ENCODE measurements at regions not wholly inside any gene's neighbourhood (a gene's known extent, or its start where the extent isn't known, plus 50 kb on each side); places are given as distances from the start of the nearest gene placed in this dataset.
A peak's percentile ranks its signal among the peaks of the same experiment; 100 is the strongest.
"Not testable (repeated sequence)": the region's sequence is repeated elsewhere in the genome, so short reads cannot be mapped to it uniquely, and the experiment has no call there.

DNA sequence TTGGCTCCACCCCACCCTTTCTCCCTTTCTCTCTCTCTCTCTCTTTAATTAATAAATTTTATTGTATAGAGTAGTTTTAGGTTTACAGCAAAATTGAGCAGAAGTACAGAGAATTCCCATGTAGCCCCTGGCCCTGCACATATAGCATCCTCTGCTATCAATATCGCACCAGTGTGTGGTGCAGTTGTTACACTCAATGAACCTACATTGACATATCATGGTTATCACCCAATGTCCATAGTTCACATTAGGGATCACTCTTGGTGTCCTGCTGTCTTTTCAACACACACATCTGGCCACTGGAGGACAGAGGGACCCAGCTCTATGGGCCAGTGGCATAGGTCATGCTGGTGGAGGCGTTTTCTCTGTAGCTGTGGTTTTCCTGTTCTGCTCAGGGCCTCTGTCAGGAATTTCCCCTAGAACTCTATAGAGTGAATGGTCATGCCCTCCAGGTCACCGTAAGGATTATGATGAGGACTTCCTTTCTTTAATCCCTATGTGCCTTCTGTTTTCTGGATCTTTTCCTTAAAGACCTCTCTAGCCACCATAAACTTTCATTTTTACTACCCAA is 98.2 kb upstream of the NAV2 start (continued):
- TF ChIP-seq FOXM1 (IDR thresholded peaks at IDR 0.05; ENCODE audit: low read depth) = no peak
- TF ChIP-seq FOXM1 (CRISPR knock-in tag; IDR thresholded peaks at IDR 0.05; ENCODE audit: low read depth) = no peak

DNA sequence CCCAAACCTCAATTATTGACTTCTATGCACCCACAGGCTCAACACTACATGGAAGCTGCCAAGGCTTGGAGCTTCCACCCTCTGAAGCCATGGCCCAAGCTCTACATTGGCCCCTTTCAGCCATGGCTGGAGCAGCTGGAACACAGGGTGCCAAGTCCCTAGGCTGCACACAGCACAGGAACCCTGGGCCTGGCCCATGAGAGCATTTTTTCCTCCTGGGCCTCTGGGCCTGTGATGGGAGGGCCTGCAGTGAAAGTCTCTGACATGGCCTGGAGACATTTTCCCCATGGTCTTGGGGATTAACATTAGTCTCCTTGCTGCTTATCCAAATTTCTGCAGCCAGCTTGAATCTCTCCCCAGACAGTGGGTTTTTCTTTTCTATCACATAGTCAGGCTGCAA is 100.6 kb upstream of the NAV2 start:
- H4K20me1 ChIP-seq (replicated peaks; ENCODE audit: control insufficient read depth, insufficient read depth, low read length); H3K9me1 ChIP-seq (ENCODE audit: control insufficient read depth, insufficient read depth, low read length); H3K36me3 ChIP-seq (ENCODE audit: control insufficient read depth, insufficient read depth, low read length); H3K9me3 ChIP-seq (replicated peaks; ENCODE audit: control insufficient read depth, insufficient read depth, low read depth, low read length); H3K4me1 ChIP-seq (replicated peaks in 1 of 2; ENCODE audit: control insufficient read depth in 2 of 2, insufficient read depth in 2 of 2, low read length in 2 of 2); H3K4me3 ChIP-seq; H3K27me3 ChIP-seq (ENCODE audit: control insufficient read depth in 2 of 2, insufficient read depth in 2 of 2, low read length in 2 of 2); intact Hi-C loops (cut with micrococcal nuclease); ATAC-seq; H3K9ac ChIP-seq (ENCODE audit: insufficient read depth in 1 of 2, low read depth in 2 of 2, low read length in 2 of 2); FAIRE-seq; H2AFZ ChIP-seq (ENCODE audit: low read depth, low read length); in situ Hi-C loops (cut with MboI); DNase-seq (ENCODE audit: extremely low read depth in 1 of 4, low spot score in 3 of 4); CTCF ChIA-PET (ENCODE audit: low intra/inter-chr PET ratio); H3K27ac ChIP-seq (ENCODE audit: extremely low read depth, low read depth, low read length); H3K79me2 ChIP-seq (ENCODE audit: control insufficient read depth, insufficient read depth, low read length); BruUV-seq (replicated peaks); H3K4me2 ChIP-seq (ENCODE audit: insufficient read depth, low read length): not testable (repeated sequence)
- peak; percentile 58 for TF ChIP-seq ZFP36 (IDR thresholded peaks at IDR 0.05; ENCODE audit: low read depth, low read length, partially characterized antibody)
- POLR2A ChIA-PET = interaction anchor here (0.6 kb wide), 1 partner anchor 44 kb away, joined by 4 read pairs; no protein-coding TSS in a partner anchor

DNA sequence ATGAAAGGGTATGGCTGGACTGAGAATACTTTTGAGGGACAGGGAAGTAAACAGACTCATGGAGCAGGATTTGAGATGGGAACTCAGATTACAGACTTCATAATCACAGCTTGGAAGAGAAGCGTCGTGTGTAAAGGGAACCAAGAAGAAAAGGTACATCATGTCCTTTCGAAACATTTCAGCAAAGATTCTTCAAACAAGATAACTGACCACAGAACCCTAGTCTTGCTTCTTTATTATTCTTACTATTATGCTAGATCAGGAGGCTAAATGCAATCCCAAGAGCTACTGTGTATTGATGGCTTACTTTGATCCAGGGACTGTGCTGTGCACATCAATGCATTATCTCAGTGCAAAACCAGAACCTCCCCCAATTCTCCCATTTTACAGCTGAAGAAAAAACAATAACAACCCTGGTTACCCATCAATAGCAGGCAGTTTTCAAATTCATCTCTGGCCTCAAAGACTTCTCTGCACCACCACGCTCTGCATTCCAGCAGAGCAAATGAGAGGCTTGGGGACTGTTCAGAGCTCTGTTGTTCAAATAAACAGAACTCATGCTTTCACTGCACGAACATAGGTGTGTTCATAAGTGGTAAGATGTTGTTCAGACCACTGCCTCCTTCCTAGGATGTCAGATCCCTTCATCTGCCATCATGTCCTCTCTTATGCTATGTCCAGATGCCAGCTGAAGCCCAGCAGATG is 104.8 kb upstream of the NAV2 start:
- 2% methylated on average over 5 of the region's 5 CpGs for WGBS (ENCODE audit: insufficient coverage, low coverage, missing lambda C conversion rate)
- Histone ChIP-seq H3K27me3 (ENCODE audit: control insufficient read depth in 2 of 2, insufficient read depth in 2 of 2, low read length in 2 of 2) (no peaks in the 10 kb centered on the region), H3K4me2 (ENCODE audit: insufficient read depth, low read length) (no peak overlapping the region), H3K27ac (ENCODE audit: extremely low read depth, low read depth, low read length) (no peak overlapping the region), H3K9me3 (replicated peaks; ENCODE audit: control insufficient read depth, insufficient read depth, low read depth, low read length) (no peaks in the 10 kb centered on the region), H3K36me3 (ENCODE audit: control insufficient read depth, insufficient read depth, low read length) (no peaks in the 10 kb centered on the region), H3K9me1 (ENCODE audit: control insufficient read depth, insufficient read depth, low read length) (no peaks in the 10 kb centered on the region), H3K4me1 (replicated peaks in 1 of 2; ENCODE audit: control insufficient read depth in 2 of 2, insufficient read depth in 2 of 2, low read length in 2 of 2) (no peaks in the 10 kb centered on the region), H2AFZ (ENCODE audit: low read depth, low read length) (no peak overlapping the region), H4K20me1 (replicated peaks; ENCODE audit: control insufficient read depth, insufficient read depth, low read length) (no peaks in the 10 kb centered on the region), H3K4me3 (no peak overlapping the region), H3K9ac (ENCODE audit: insufficient read depth in 1 of 2, low read depth in 2 of 2, low read length in 2 of 2) (no peak overlapping the region), H3K79me2 (ENCODE audit: control insufficient read depth, insufficient read depth, low read length) (no peaks in the 10 kb centered on the region)
- POLR2A ChIA-PET = no interaction called here
- CTCF ChIA-PET (ENCODE audit: low intra/inter-chr PET ratio) = no interaction called here
- FAIRE-seq = no peak
- in situ Hi-C loops (cut with MboI) = no loop called here
- no peak for ATAC-seq
- intact Hi-C loops (cut with micrococcal nuclease) = no loop called here
- DNase-seq (ENCODE audit: extremely low read depth in 1 of 4, low spot score in 3 of 4) = no peak
- BruUV-seq (replicated peaks) = no TSS peak
- no peak for TF ChIP-seq ZNF384 (IDR thresholded peaks at IDR 0.05; ENCODE audit: low read depth, low read length)
- TF ChIP-seq, protein P1, sequence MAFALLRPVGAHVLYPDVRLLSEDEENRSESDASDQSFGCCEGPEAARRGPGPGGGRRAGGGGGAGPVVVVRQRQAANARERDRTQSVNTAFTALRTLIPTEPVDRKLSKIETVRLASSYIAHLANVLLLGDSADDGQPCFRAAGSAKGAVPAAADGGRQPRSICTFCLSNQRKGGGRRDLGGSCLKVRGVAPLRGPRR (CRISPR knock-in tag; IDR thresholded peaks at IDR 0.05) = no peak
- TF ChIP-seq, protein P2, sequence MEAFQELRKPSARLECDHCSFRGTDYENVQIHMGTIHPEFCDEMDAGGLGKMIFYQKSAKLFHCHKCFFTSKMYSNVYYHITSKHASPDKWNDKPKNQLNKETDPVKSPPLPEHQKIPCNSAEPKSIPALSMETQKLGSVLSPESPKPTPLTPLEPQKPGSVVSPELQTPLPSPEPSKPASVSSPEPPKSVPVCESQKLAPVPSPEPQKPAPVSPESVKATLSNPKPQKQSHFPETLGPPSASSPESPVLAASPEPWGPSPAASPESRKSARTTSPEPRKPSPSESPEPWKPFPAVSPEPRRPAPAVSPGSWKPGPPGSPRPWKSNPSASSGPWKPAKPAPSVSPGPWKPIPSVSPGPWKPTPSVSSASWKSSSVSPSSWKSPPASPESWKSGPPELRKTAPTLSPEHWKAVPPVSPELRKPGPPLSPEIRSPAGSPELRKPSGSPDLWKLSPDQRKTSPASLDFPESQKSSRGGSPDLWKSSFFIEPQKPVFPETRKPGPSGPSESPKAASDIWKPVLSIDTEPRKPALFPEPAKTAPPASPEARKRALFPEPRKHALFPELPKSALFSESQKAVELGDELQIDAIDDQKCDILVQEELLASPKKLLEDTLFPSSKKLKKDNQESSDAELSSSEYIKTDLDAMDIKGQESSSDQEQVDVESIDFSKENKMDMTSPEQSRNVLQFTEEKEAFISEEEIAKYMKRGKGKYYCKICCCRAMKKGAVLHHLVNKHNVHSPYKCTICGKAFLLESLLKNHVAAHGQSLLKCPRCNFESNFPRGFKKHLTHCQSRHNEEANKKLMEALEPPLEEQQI (IDR thresholded peaks at IDR 0.05) = no peak
- TF ChIP-seq, protein P3, sequence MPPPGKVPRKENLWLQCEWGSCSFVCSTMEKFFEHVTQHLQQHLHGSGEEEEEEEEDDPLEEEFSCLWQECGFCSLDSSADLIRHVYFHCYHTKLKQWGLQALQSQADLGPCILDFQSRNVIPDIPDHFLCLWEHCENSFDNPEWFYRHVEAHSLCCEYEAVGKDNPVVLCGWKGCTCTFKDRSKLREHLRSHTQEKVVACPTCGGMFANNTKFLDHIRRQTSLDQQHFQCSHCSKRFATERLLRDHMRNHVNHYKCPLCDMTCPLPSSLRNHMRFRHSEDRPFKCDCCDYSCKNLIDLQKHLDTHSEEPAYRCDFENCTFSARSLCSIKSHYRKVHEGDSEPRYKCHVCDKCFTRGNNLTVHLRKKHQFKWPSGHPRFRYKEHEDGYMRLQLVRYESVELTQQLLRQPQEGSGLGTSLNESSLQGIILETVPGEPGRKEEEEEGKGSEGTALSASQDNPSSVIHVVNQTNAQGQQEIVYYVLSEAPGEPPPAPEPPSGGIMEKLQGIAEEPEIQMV (tag; conservative IDR thresholded peaks at IDR 0.05; ENCODE audit: low read depth) = no peak
- TF ChIP-seq EP300 (IDR thresholded peaks at IDR 0.05; ENCODE audit: low read length) = no peak
- no peak for TF ChIP-seq BRD9 (IDR thresholded peaks at IDR 0.05; ENCODE audit: low read depth, partially characterized antibody)
- no peak for TF ChIP-seq CAMTA2 (CRISPR knock-in tag; conservative IDR thresholded peaks at IDR 0.05)
